WTC11 (cell line): ENCODE measurements at regions not wholly inside any gene's neighbourhood (a gene's known extent, or its start where the extent isn't known, plus 50 kb on each side); places are given as distances from the start of the nearest gene placed in this dataset.

Experiments
- ARID4B ChIP-seq: sonication (generic); formaldehyde crosslinking; IDR thresholded peaks from 2 replicates; pipeline ENCODE4 v1.8.0; 2023; ENCODE audit warnings: missing genetic modification reagents, mild to moderate bottlenecking, borderline replicate concordance
- ATF3 ChIP-seq: sonication (generic); formaldehyde crosslinking; conservative IDR thresholded peaks from 2 replicates; pipeline ENCODE4 v1.8.1; 2022; ENCODE audit warnings: mild to moderate bottlenecking, missing genetic modification reagents
- CTCF ChIP-seq: fragments of 200-600 bp; IDR thresholded peaks from 2 replicates; pipeline ENCODE4 v1.8.0; 2022; ENCODE audit warnings: antibody characterized with exemption
- FOXJ3 ChIP-seq: sonication (generic); formaldehyde crosslinking; IDR thresholded peaks from 2 replicates; pipeline ENCODE4 v1.9.0; 2021; ENCODE audit warnings: missing genetic modification reagents, mild to moderate bottlenecking, borderline replicate concordance
- KAT7 ChIP-seq: sonication (generic); formaldehyde crosslinking; IDR thresholded peaks from 2 replicates; pipeline ENCODE4 v1.8.1; 2023; ENCODE audit warnings: missing genetic modification reagents, mild to moderate bottlenecking, borderline replicate concordance
- PREB ChIP-seq: sonication (generic); formaldehyde crosslinking; IDR thresholded peaks from 2 replicates; pipeline ENCODE4 v1.8.1; 2022; ENCODE audit warnings: mild to moderate bottlenecking, missing genetic modification reagents, moderate library complexity, borderline replicate concordance
- USF2 ChIP-seq: sonication (generic); formaldehyde crosslinking; IDR thresholded peaks from 2 replicates; pipeline ENCODE4 v1.8.1; 2023; ENCODE audit warnings: mild to moderate bottlenecking, missing genetic modification reagents, moderate library complexity
- ZBTB21 ChIP-seq: sonication (generic); formaldehyde crosslinking; IDR thresholded peaks from 2 replicates; pipeline ENCODE4 v1.8.1; 2023; ENCODE audit warnings: mild to moderate bottlenecking, missing genetic modification reagents, borderline replicate concordance
- ZNF263 ChIP-seq: sonication (generic); formaldehyde crosslinking; IDR thresholded peaks from 2 replicates; pipeline ENCODE4 v1.8.1; 2022; ENCODE audit warnings: low read depth, mild to moderate bottlenecking, moderate library complexity, missing genetic modification reagents
- ZNF317 ChIP-seq: sonication (generic); formaldehyde crosslinking; IDR thresholded peaks from 2 replicates; pipeline ENCODE4 v1.8.1; 2023; ENCODE audit warnings: low read depth, mild to moderate bottlenecking, moderate library complexity, missing genetic modification reagents, borderline replicate concordance

GRCh38 chr16:54829691-54830090 lies 101.0 kb upstream of the IRX5 start:
- no peak for TF ChIP-seq CTCF
- TF ChIP-seq ZNF263 (CRISPR knock-in tag), result no peak
- no peak for TF ChIP-seq USF2 (CRISPR knock-in tag)
- no peak for TF ChIP-seq PREB (CRISPR knock-in tag)
- TF ChIP-seq ZBTB21 (CRISPR knock-in tag), result no peak
- TF ChIP-seq ATF3 (CRISPR knock-in tag), result no peak
- TF ChIP-seq ARID4B (CRISPR knock-in tag), result no peak
- TF ChIP-seq FOXJ3 (CRISPR knock-in tag), result no peak
- no peak for TF ChIP-seq KAT7 (CRISPR knock-in tag)
- no peak for TF ChIP-seq ZNF317 (CRISPR knock-in tag)
